HEK293 (cell line): ENCODE measurements at regions not wholly inside any gene's neighbourhood (a gene's known extent, or its start where the extent isn't known, plus 50 kb on each side); places are given as distances from the start of the nearest gene placed in this dataset.

Experiments
- CTCF ChIA-PET: fragments of 350-600 bp; formaldehyde crosslinking; extraction: SDS; loops from one replicate; lab custom pipeline; 2021; ENCODE audit warnings: antibody characterized with exemption; lab: Yijun Ruan, JAX
- POLR2A ChIA-PET: fragments of 300-600 bp; formaldehyde crosslinking; extraction: SDS; loops from one replicate; lab custom pipeline; 2020; ENCODE audit warnings: antibody characterized with exemption, inconsistent platforms; lab: Yijun Ruan, JAX
- H3K27ac ChIP-seq: fragments of 200-500 bp; sonication (Bioruptor generic); 2 replicates; pipeline ENCODE4 v1.5.1; 2014; ENCODE audit warnings: low read depth, low read length, control low read depth, inconsistent platforms; ENCODE audit errors: extremely low read depth
- H3K36me3 ChIP-seq, 2 experiments: fragments of 200-500 bp in 1 of 2; sonication (Bioruptor generic) in 1 of 2; 1 replicate in 1 of 2; 2 replicates in 1 of 2; pipeline ENCODE4 v1.5.1; 2014 to 2017; ENCODE audit warnings: inconsistent platforms in 2 of 2, low read length in 2 of 2; ENCODE audit not compliant: control insufficient read depth in 2 of 2, insufficient read depth in 1 of 2
- H3K4me1 ChIP-seq: fragments of 200-500 bp; sonication (Bioruptor generic); 2 replicates; pipeline ENCODE4 v1.5.1; 2014; ENCODE audit warnings: mild to moderate bottlenecking, low read length, inconsistent platforms; ENCODE audit not compliant: control insufficient read depth, insufficient read depth
- H3K4me3 ChIP-seq: 2 replicates; pipeline ENCODE4 v1.5.1; 2011; ENCODE audit warnings: low read depth, mild to moderate bottlenecking, control low read depth, low read length, moderate library complexity
- H3K9me3 ChIP-seq: fragments of 200-500 bp; sonication (Bioruptor generic); 2 replicates; pipeline ENCODE4 v1.5.1; 2014; ENCODE audit warnings: low read depth, low read length, inconsistent platforms; ENCODE audit not compliant: control insufficient read depth, insufficient read depth
- CTCF ChIP-seq: fragments of 450-650 bp; formaldehyde crosslinking; IDR thresholded peaks from 2 replicates; pipeline ENCODE4 v1.5.1; 2016; ENCODE audit warnings: missing biosample characterization, missing genetic modification characterization
- GLIS2 ChIP-seq: fragments of 450-650 bp; formaldehyde crosslinking; IDR thresholded peaks from 2 replicates; pipeline ENCODE4 v1.5.1; 2016; ENCODE audit warnings: missing biosample characterization, missing genetic modification characterization
- KLF8 ChIP-seq: fragments of 450-650 bp; formaldehyde crosslinking; IDR thresholded peaks from 2 replicates; pipeline ENCODE4 v1.5.1; 2016; ENCODE audit warnings: missing biosample characterization, missing genetic modification characterization
- KLF9 ChIP-seq: fragments of 450-650 bp; formaldehyde crosslinking; IDR thresholded peaks from 2 replicates; pipeline ENCODE4 v1.5.1; 2016; ENCODE audit warnings: missing biosample characterization, missing genetic modification characterization, low read depth
- PRDM1 ChIP-seq: fragments of 450-650 bp; formaldehyde crosslinking; IDR thresholded peaks from 2 replicates; pipeline ENCODE4; 2016; ENCODE audit warnings: missing biosample characterization, missing genetic modification characterization
- PRDM10 ChIP-seq: fragments of 450-650 bp; formaldehyde crosslinking; IDR thresholded peaks from 2 replicates; pipeline ENCODE4 v1.5.1; 2016; ENCODE audit warnings: missing biosample characterization, missing genetic modification characterization
- REPIN1 ChIP-seq: fragments of 450-650 bp; formaldehyde crosslinking; IDR thresholded peaks from 2 replicates; pipeline ENCODE4 v1.5.1; 2017; ENCODE audit warnings: missing biosample characterization, missing genetic modification characterization, low read depth
- REST ChIP-seq: fragments of 450-650 bp; formaldehyde crosslinking; IDR thresholded peaks from 2 replicates; pipeline ENCODE4 v1.5.1; 2016; ENCODE audit warnings: missing biosample characterization, missing genetic modification characterization
- SCRT2 ChIP-seq: fragments of 450-650 bp; formaldehyde crosslinking; IDR thresholded peaks from 2 replicates; pipeline ENCODE4 v1.5.1; 2016; ENCODE audit warnings: missing biosample characterization, missing genetic modification characterization
- TSHZ1 ChIP-seq: fragments of 450-650 bp; formaldehyde crosslinking; IDR thresholded peaks from 2 replicates; pipeline ENCODE4 v1.5.1; 2016; ENCODE audit warnings: missing biosample characterization, missing genetic modification characterization, borderline replicate concordance
- ZBTB10 ChIP-seq: fragments of 450-650 bp; formaldehyde crosslinking; IDR thresholded peaks from 2 replicates; pipeline ENCODE4 v1.5.1; 2016; ENCODE audit warnings: missing biosample characterization, missing genetic modification characterization
- ZBTB20 ChIP-seq: fragments of 450-650 bp; formaldehyde crosslinking; IDR thresholded peaks from 2 replicates; pipeline ENCODE4 v1.5.1; 2016; ENCODE audit warnings: missing biosample characterization, missing genetic modification characterization
- ZBTB7A ChIP-seq: fragments of 450-650 bp; formaldehyde crosslinking; IDR thresholded peaks from 2 replicates; pipeline ENCODE4 v1.5.1; 2016; ENCODE audit warnings: low read depth, missing biosample characterization, missing genetic modification characterization
- ZNF140 ChIP-seq: fragments of 450-650 bp; formaldehyde crosslinking; IDR thresholded peaks from 2 replicates; pipeline ENCODE4 v1.5.1; 2016; ENCODE audit warnings: missing biosample characterization, missing genetic modification characterization
- ZNF16 ChIP-seq: fragments of 450-650 bp; formaldehyde crosslinking; IDR thresholded peaks from 2 replicates; pipeline ENCODE4 v1.5.1; 2016; ENCODE audit warnings: low read depth, missing biosample characterization, missing genetic modification characterization
- ZNF2 ChIP-seq: fragments of 450-650 bp; formaldehyde crosslinking; IDR thresholded peaks from 2 replicates; pipeline ENCODE4 v1.5.1; 2016; ENCODE audit warnings: missing biosample characterization, missing genetic modification characterization
- ZNF335 ChIP-seq: fragments of 450-650 bp; formaldehyde crosslinking; conservative IDR thresholded peaks from 2 replicates; pipeline ENCODE4 v1.5.1; 2016; ENCODE audit warnings: missing biosample characterization, missing genetic modification characterization
- ZNF354C ChIP-seq: fragments of 450-650 bp; formaldehyde crosslinking; IDR thresholded peaks from 2 replicates; pipeline ENCODE4 v1.5.1; 2016; ENCODE audit warnings: missing biosample characterization, missing genetic modification characterization, low read depth, borderline replicate concordance
- ZNF624 ChIP-seq: fragments of 450-650 bp; formaldehyde crosslinking; IDR thresholded peaks from 2 replicates; pipeline ENCODE4 v1.5.1; 2017; ENCODE audit warnings: missing biosample characterization, missing genetic modification characterization
- ZNF654 ChIP-seq: fragments of 450-650 bp; formaldehyde crosslinking; IDR thresholded peaks from 2 replicates; pipeline ENCODE4 v1.5.1; 2016; ENCODE audit warnings: low read depth, missing biosample characterization, missing genetic modification characterization
- ZNF660 ChIP-seq: fragments of 450-650 bp; IDR thresholded peaks from 2 replicates; pipeline ENCODE4 v1.5.1; 2018; ENCODE audit warnings: missing biosample characterization, mild to moderate bottlenecking, missing genetic modification characterization

GRCh38 chr16:55021595-55022475 is 91.2 kb downstream of the IRX5 start:
- ChIA-PET POLR2A (no interaction called here), CTCF (interaction anchor here (0.7 to 1.8 kb wide), 9 partner anchors 9 to 1244 kb away, joined by 3 to 8 read pairs (median 3); no protein-coding TSS in a partner anchor)
- no peak overlapping the region; the same call in 1 of the 2 replicates for H3K4me3 ChIP-seq
- H3K27ac ChIP-seq: no peak overlapping the region
- no peaks in the 10 kb centered on the region for H3K9me3 ChIP-seq
- no peaks in the 10 kb centered on the region for H3K4me1 ChIP-seq
- no peaks in the 10 kb centered on the region for H3K36me3 ChIP-seq
- TF ChIP-seq ZBTB7A: no peak
- TF ChIP-seq ZNF624 (tag by site-specific recombination): no peak
- no peak for TF ChIP-seq PRDM1 (tag by site-specific recombination)
- no peak for TF ChIP-seq REST (tag by site-specific recombination)
- TF ChIP-seq ZNF140 (tag by site-specific recombination): no peak
- TF ChIP-seq GLIS2 (tag by site-specific recombination): no peak
- TF ChIP-seq ZBTB10: no peak
- peak; percentile 93 for TF ChIP-seq ZNF2 (tag by site-specific recombination)
- 0 out of 2 replicates have a peak, but pooled peaks have one; percentile 14 for TF ChIP-seq ZNF660 (tag by site-specific recombination)
- TF ChIP-seq ZBTB20 (tag by site-specific recombination): no peak
- no peak for TF ChIP-seq REPIN1
- TF ChIP-seq PRDM10 (tag by site-specific recombination): no peak
- no peak for TF ChIP-seq ZNF354C (tag by site-specific recombination)
- TF ChIP-seq CTCF (tag by site-specific recombination): peak; percentile 22; the same call in 1 of the 2 replicates
- peak; percentile 47; the same call in 1 of the 2 replicates for TF ChIP-seq KLF9 (tag by site-specific recombination)
- TF ChIP-seq KLF8 (tag by site-specific recombination): no peak
- no peak for TF ChIP-seq SCRT2 (tag by site-specific recombination)
- TF ChIP-seq TSHZ1 (tag by site-specific recombination): no peak
- TF ChIP-seq ZNF335 (tag by site-specific recombination): 0 out of 2 replicates have a peak, but pooled peaks have one; percentile 18
- no peak; the same call in 1 of the 2 replicates for TF ChIP-seq ZNF654 (tag by site-specific recombination)
- no peak for TF ChIP-seq ZNF16 (tag by site-specific recombination)
